Karpas-422 (cell line): ENCODE measurements at regions not wholly inside any gene's neighbourhood (a gene's known extent, or its start where the extent isn't known, plus 50 kb on each side); places are given as distances from the start of the nearest gene placed in this dataset.
"Not testable (repeated sequence)": the region's sequence is repeated elsewhere in the genome, so short reads cannot be mapped to it uniquely, and the experiment has no call there.

Experiments used
- DNase-seq: peaks from one replicate; pipeline ENCODE4 v3.0.0-alpha.2; 2015
- H2AFZ ChIP-seq: fragments of 200-600 bp; sonication (generic); 2 replicates; pipeline ENCODE4 v1.6.1; 2014; ENCODE audit warnings: antibody characterized with exemption, low read length, mixed read lengths
- H3K27ac ChIP-seq: fragments of 200-600 bp; sonication (generic); 2 replicates; pipeline ENCODE4 v1.5.1; 2014; ENCODE audit warnings: mild to moderate bottlenecking, low read length, moderate library complexity
- H3K27me3 ChIP-seq: fragments of 200-600 bp; sonication (generic); 2 replicates; pipeline ENCODE4 v1.6.1; 2014; ENCODE audit warnings: low read length, mixed read lengths
- H3K36me3 ChIP-seq: fragments of 200-600 bp; sonication (generic); 2 replicates; pipeline ENCODE4 v1.6.1; 2014; ENCODE audit warnings: low read length, mixed read lengths; ENCODE audit not compliant: insufficient read depth
- H3K4me1 ChIP-seq: fragments of 200-600 bp; sonication (generic); 2 replicates; pipeline ENCODE4 v1.6.1; 2014; ENCODE audit warnings: mild to moderate bottlenecking, low read length, mixed read lengths
- H3K4me2 ChIP-seq: fragments of 200-600 bp; sonication (generic); 2 replicates; pipeline ENCODE4 v1.6.1; 2014; ENCODE audit warnings: low read length, low read depth, mild to moderate bottlenecking; ENCODE audit not compliant: poor library complexity, severe bottlenecking
- H3K4me3 ChIP-seq: fragments of 200-600 bp; sonication (generic); 2 replicates; pipeline ENCODE4 v1.5.1; 2014; ENCODE audit warnings: mild to moderate bottlenecking, antibody characterized with exemption, low read length, mixed read lengths
- H3K79me2 ChIP-seq: fragments of 200-600 bp; sonication (generic); 2 replicates; pipeline ENCODE4 v1.6.1; 2014; ENCODE audit warnings: mild to moderate bottlenecking, low read length, mixed read lengths
- H3K9ac ChIP-seq: fragments of 200-600 bp; sonication (generic); 2 replicates; pipeline ENCODE4 v1.6.0; 2014; ENCODE audit warnings: low read length
- H3K9me2 ChIP-seq: fragments of 200-600 bp; sonication (generic), shearing (Covaris generic); replicated peaks from 2 replicates; pipeline ENCODE4 v1.6.0; 2014; ENCODE audit warnings: mild to moderate bottlenecking, low read length, moderate library complexity; ENCODE audit not compliant: insufficient read depth
- H3K9me3 ChIP-seq: fragments of 300-700, 200-600 bp; sonication (generic); 2 replicates; pipeline ENCODE4 v1.6.1; 2014; ENCODE audit warnings: low read length, mixed read lengths
- H4K20me1 ChIP-seq: fragments of 200-600 bp; sonication (generic); 2 replicates; pipeline ENCODE4 v1.6.1; 2014; ENCODE audit warnings: mild to moderate bottlenecking, antibody characterized with exemption, low read length, low read depth; ENCODE audit not compliant: insufficient read depth

- Histone ChIP-seq H4K20me1 (no peaks in the 10 kb centered on the region), H3K27me3 (no peaks in the 10 kb centered on the region), H3K79me2 (no peaks in the 10 kb centered on the region), H3K4me3 (no peak overlapping the region), H3K4me2 (no peak overlapping the region), H3K9me2 (no peaks in the 10 kb centered on the region), H3K9me3 (no peaks in the 10 kb centered on the region), H3K36me3 (no peaks in the 10 kb centered on the region), H3K4me1 (peaks cover 10% of the 10 kb centered on the region), H3K27ac (no peak overlapping the region), H2AFZ (no peak overlapping the region), H3K9ac (no peak overlapping the region)
- no peak for DNase-seq
These were observed 69.2 kb upstream of the FAT1 start for GRCh38 chr4:186792728-186793366.

DNA sequence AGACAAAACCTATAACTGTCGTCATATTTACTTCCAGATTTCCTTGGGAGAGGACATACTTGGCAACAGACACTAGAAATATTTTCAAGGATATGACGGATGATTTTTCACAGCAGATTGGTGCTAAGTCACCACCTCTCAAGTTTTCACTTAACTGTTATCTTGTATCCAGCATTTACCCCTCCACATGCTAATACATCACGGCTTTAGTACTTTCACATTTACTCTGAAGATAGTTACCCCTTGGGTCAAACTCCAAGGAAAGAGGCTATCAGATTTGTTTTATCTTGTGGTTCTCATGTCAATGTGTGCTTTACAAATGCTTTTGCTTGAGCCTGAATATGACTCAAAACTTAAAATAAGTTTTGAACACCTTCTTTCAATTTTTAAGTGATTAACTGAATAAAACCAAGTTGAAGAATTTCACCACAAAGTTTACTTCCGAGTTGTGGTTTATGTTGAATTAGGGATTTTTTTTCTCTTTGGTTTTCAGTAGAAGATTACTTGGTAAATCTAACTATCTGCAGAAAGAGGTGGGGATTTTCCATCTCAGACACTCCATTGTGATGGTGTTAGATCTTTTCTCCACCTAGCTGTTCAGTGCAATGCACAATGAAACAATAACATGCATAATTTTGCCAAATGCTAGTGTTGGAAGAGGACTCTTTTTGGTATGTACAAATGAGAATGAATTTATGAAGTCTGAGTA lies 75.4 kb upstream of the FAT1 start:
- no peak overlapping the region for H3K4me3 ChIP-seq
- H3K9ac ChIP-seq: no peak overlapping the region
- no peaks in the 10 kb centered on the region for H3K36me3 ChIP-seq
- H2AFZ ChIP-seq: 0 out of 2 replicates have a peak overlapping the region, but pooled peaks have one; percentile 21
- no peak overlapping the region for H3K27ac ChIP-seq
- H4K20me1 ChIP-seq: no peaks in the 10 kb centered on the region
- H3K4me1 ChIP-seq: peaks cover 22% of the 10 kb centered on the region
- peak overlapping the region; percentile 19 for H3K4me2 ChIP-seq
- no peak for DNase-seq
- no peaks in the 10 kb centered on the region for H3K79me2 ChIP-seq
- no peaks in the 10 kb centered on the region for H3K27me3 ChIP-seq
- no peaks in the 10 kb centered on the region for H3K9me3 ChIP-seq
- no peaks in the 10 kb centered on the region for H3K9me2 ChIP-seq

DNA sequence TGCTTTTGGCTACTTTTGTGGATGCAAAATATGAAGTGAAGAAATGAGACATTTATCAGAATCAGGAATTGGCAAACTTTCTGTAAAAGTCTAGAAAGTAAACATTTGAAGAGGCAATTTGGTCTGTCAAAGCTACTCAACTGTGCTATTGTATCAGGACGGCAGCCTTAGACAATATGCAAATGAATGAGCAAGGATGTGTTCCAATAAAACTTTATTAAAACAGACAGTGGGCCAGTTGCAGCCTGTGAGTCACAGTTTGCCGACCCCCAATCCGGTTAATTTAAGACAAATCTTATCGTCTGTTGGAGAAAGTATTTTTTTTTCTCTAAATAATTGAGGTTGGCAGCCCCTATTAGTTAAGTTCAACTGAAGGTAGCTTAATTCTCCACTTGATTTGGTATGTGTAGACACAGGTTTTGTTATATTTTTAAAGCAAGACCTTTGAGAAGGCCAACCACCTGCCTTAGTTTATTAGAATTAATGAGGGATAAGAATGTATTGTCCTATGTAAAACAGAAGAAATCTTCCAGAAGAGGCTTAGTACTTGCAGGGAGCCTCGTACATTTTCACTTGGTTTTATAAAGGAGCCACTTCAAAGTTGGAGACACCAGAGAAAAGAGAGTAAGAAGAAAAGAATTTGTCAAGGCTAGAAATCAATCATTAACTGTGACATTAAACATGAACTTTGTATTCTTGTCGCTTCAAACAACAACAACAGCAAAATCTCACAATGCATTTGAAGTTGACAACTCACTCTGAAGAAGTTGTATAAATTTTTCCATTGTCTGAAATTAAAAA lies 81.6 kb upstream of the FAT1 start:
- DNase-seq: no peak
- H3K9me3 ChIP-seq: no peaks in the 10 kb centered on the region
- no peak overlapping the region for H3K27ac ChIP-seq
- no peak overlapping the region for H2AFZ ChIP-seq
- no peaks in the 10 kb centered on the region for H3K79me2 ChIP-seq
- no peaks in the 10 kb centered on the region for H3K27me3 ChIP-seq
- no peaks in the 10 kb centered on the region for H3K36me3 ChIP-seq
- no peaks in the 10 kb centered on the region for H4K20me1 ChIP-seq
- no peaks in the 10 kb centered on the region for H3K9me2 ChIP-seq
- no peak overlapping the region for H3K4me3 ChIP-seq
- H3K4me1 ChIP-seq: peaks cover 17% of the 10 kb centered on the region
- no peak overlapping the region for H3K9ac ChIP-seq
- H3K4me2 ChIP-seq: no peak overlapping the region

GRCh38 chr4:186805917-186806316 lies 82.3 kb upstream of the FAT1 start:
- not testable (repeated sequence) for H3K4me3 ChIP-seq, H3K4me2 ChIP-seq, H3K79me2 ChIP-seq, H4K20me1 ChIP-seq, H3K9ac ChIP-seq, H2AFZ ChIP-seq, H3K9me3 ChIP-seq, H3K9me2 ChIP-seq, H3K36me3 ChIP-seq, DNase-seq, H3K27ac ChIP-seq, H3K27me3 ChIP-seq
- peaks cover 17% of the 10 kb centered on the region for H3K4me1 ChIP-seq

- Histone ChIP-seq H2AFZ (no peak overlapping the region), H3K9me3 (no peaks in the 10 kb centered on the region), H3K4me3 (no peak overlapping the region), H3K4me2 (no peak overlapping the region), H3K9me2 (no peaks in the 10 kb centered on the region), H3K4me1 (peaks cover 11% of the 10 kb centered on the region), H3K36me3 (no peaks in the 10 kb centered on the region), H4K20me1 (no peaks in the 10 kb centered on the region), H3K27me3 (no peaks in the 10 kb centered on the region), H3K27ac (no peak overlapping the region), H3K9ac (no peak overlapping the region), H3K79me2 (no peaks in the 10 kb centered on the region)
- no peak for DNase-seq
These were observed 83.2 kb upstream of the FAT1 start for GRCh38 chr4:186806679-186807421.

DNA sequence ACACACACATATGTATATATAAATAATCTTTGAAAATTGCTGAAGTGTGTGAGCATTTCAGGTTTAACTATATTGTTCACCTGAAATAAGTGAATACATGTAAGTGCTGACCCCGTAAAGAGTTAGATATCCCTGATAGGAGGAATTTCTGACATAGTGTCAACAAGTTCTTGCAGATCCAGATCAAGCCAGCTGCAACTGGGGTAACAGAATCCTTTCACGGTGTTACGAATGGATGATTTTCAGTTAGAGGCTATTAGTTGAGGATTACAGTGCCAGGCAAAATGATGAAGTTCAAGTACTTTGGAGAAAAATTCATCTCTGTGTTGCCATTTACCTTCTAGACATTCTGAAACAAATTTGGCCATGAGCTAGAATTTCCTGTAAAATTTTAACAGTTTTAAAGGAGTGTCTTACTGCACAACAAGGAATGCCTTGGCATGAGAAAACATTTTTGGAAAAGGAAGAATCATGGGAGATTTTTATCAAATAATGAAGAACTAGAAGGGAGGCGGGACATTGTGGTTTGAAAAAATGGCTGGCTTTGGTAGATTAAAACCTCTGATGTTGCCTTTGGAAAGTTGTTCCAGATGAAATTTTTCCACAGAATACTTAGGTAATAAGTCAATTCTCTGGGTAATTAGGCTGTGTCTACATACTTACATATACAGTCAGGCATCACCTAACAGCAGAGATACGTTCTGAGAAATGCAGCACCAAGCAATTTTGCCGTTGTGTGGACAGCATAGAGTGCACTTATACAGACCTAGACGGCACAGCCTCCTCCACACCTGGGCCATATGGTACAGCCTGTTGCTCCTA lies 84.4 kb upstream of the FAT1 start:
- H3K4me2 ChIP-seq: no peak overlapping the region
- no peaks in the 10 kb centered on the region for H3K79me2 ChIP-seq
- H3K27ac ChIP-seq: no peak overlapping the region
- H3K4me1 ChIP-seq: no peaks in the 10 kb centered on the region
- H3K9me2 ChIP-seq: no peaks in the 10 kb centered on the region
- no peak overlapping the region for H3K9ac ChIP-seq
- H3K9me3 ChIP-seq: no peaks in the 10 kb centered on the region
- no peaks in the 10 kb centered on the region for H3K27me3 ChIP-seq
- H2AFZ ChIP-seq: no peak overlapping the region
- no peak for DNase-seq
- no peaks in the 10 kb centered on the region for H3K36me3 ChIP-seq
- H4K20me1 ChIP-seq: no peaks in the 10 kb centered on the region
- no peak overlapping the region for H3K4me3 ChIP-seq

DNA sequence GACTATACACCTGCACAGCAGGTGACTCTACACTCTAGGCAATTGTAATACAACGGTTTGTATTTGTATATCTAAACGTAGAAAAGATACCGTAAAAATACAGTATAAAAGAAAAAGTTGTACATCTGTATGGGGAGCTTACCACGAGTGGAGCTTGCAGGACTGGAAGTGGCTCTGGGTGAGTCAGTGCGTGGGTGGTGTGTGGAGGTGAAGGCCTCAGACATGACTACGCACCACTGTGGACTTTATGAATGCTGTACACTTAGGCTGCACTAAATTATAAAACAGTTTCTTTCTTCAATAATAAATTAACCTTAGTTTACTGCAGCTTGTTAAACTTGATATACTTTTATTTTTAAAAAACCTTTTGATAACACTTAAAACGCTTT lies 85.0 kb upstream of the FAT1 start:
- Histone ChIP-seq H3K4me2 (no peak overlapping the region), H3K79me2 (no peaks in the 10 kb centered on the region), H2AFZ (no peak overlapping the region)

More for the DNA sequence above, 85.0 kb upstream of the FAT1 start:
- no peak for DNase-seq
- Histone ChIP-seq H3K27me3 (no peaks in the 10 kb centered on the region), H3K9me2 (no peaks in the 10 kb centered on the region), H3K9ac (no peak overlapping the region), H3K36me3 (no peaks in the 10 kb centered on the region), H4K20me1 (no peaks in the 10 kb centered on the region), H3K4me3 (no peak overlapping the region), H3K4me1 (no peaks in the 10 kb centered on the region), H3K9me3 (no peaks in the 10 kb centered on the region), H3K27ac (no peak overlapping the region)
